ENCODE measurements at regions not wholly inside any gene's neighbourhood (a gene's known extent, or its start where the extent isn't known, plus 50 kb on each side); places are given as distances from the start of the nearest gene placed in this dataset.
A peak's percentile ranks its signal among the peaks of the same experiment; 100 is the strongest.

DNA sequence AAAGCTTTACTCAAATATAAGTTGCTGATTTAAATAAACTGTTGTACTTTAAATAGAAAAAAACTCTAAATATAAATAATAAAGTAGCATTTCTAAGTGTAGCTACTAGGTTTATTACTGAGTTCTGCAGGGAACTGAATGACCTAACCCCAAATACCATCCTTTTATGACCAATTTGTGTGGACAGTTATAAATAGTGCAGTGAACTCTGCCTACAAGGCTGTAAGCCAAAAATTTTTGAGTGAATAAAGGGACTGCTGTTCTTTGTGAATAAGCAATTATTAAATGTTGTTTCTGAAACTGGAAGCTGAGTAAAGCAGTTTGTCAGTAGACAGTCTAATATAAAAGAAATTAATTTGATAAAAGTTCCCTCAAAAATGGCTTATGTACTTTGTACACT lies 90.8 kb upstream of the ELOVL5 start:
- H3K27ac ChIP-seq: no peak overlapping the region
- DNase-seq: no peak
- TF ChIP-seq EP300 (IDR thresholded peaks at IDR 0.05; ENCODE audit: low read depth) (no peak), POLR2A (IDR thresholded peaks at IDR 0.05) (no peak), POLR2AphosphoS5 (IDR thresholded peaks at IDR 0.05) (no peak)
- TF ChIP-seq, protein P1, sequence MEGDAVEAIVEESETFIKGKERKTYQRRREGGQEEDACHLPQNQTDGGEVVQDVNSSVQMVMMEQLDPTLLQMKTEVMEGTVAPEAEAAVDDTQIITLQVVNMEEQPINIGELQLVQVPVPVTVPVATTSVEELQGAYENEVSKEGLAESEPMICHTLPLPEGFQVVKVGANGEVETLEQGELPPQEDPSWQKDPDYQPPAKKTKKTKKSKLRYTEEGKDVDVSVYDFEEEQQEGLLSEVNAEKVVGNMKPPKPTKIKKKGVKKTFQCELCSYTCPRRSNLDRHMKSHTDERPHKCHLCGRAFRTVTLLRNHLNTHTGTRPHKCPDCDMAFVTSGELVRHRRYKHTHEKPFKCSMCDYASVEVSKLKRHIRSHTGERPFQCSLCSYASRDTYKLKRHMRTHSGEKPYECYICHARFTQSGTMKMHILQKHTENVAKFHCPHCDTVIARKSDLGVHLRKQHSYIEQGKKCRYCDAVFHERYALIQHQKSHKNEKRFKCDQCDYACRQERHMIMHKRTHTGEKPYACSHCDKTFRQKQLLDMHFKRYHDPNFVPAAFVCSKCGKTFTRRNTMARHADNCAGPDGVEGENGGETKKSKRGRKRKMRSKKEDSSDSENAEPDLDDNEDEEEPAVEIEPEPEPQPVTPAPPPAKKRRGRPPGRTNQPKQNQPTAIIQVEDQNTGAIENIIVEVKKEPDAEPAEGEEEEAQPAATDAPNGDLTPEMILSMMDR (IDR thresholded peaks at IDR 0.05): no peak
- no peak overlapping the region for H3K4me3 ChIP-seq
- intact Hi-C loops (cut with DNase I; ENCODE audit: low total_unique reads) (no loop called here), in situ Hi-C loops (cut with MboI; ENCODE audit: low pct_ligation_motif_present in 1 of 4, low pct_unique_long_range_greater_than_20kb in 1 of 4, low sequenced_read_pairs in 3 of 4) (no loop called here)
- no peaks in the 10 kb centered on the region for H3K9me3 ChIP-seq
- peaks cover 0 to 4% (median 0%) of the 10 kb centered on the region in 4 donors for H3K4me1 ChIP-seq
- no peaks in the 10 kb centered on the region for H3K27me3 ChIP-seq
- no peaks in the 10 kb centered on the region for H3K36me3 ChIP-seq

DNA sequence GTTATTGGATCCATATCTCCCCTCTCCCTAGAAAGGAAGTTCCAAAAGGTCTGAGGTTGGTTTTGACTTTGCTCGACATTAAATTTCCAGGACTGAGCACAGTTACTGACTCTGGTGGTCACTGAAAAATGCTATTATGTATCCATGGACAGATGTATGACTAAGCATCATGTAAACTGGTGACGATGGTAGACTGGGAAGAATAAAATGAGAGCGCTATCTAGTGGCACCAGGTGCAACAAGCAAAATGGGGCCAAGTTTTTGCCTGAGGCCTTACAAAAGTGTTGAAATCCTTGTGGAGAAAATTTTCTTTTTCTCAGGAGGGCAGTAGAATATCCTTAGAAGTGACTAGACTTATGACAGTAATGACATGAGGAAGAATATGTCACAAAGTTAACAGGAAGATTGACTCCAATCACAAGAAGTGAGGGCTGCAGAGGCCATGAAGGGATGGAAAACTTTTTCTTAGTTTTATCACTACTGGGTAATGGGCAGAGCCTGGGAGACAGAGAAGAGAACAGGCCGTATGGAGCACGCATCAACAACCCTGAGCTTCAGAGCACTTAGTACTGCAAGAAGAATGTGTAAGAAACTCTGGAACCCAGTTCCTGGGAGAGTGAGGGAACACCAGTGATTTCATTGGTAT lies 88.9 kb upstream of the ELOVL5 start:
- in situ Hi-C loops (cut with MboI; ENCODE audit: low pct_ligation_motif_present in 1 of 4, low pct_unique_long_range_greater_than_20kb in 1 of 4, low sequenced_read_pairs in 3 of 4): no loop called here

DNA sequence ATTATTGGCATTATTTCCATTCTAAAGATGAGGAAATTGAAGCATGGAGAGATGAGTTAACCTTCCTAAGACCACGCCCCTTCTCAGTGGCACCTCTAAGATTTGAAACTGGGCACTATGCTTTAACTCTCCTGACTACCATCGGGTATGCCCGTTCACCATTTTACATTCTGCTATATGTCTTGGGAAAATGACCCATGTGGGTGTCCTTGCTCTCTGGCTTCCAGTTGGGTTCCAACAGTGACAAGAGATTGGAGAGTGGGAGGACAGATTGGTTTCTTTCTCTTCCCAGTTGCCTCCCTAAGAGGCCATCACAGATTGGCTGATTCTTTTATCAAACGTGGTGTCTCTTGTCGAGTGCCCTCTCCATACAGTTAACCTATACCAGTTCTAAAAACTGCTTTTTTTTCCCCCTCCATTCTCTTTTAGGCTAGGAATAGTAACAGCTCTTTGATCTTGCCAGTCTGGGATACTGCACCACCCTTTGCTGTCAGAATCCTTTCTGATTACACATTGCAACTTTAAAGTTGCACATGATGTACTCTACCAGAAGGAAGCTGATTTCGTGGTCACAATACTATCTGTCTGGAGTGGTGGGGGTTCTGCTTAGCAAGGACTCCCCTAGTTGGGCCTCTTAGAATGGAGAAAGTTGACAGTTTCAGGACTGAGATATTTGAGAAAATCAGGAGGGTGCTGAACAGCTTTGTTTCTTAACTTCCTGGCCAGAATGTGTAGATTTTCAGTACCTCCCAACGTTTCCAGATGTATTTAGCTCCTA lies 88.0 kb upstream of the ELOVL5 start:
- TF ChIP-seq POLR2AphosphoS5 (IDR thresholded peaks at IDR 0.05) (no peak), POLR2A (IDR thresholded peaks at IDR 0.05) (no peak), EP300 (IDR thresholded peaks at IDR 0.05; ENCODE audit: low read depth) (no peak)
- TF ChIP-seq, protein P1 (IDR thresholded peaks at IDR 0.05): no peak
- no peaks in the 10 kb centered on the region for H3K27me3 ChIP-seq
- no peak overlapping the region for H3K27ac ChIP-seq
- DNase-seq: no peak
- no peaks in the 10 kb centered on the region for H3K9me3 ChIP-seq
- H3K36me3 ChIP-seq: no peaks in the 10 kb centered on the region
- intact Hi-C loops (cut with DNase I; ENCODE audit: low total_unique reads): no loop called here
- WGBS, 2 donors (ENCODE audit: low coverage in 1 of 2): 78% methylated on average over 7 of the region's 7 CpGs
- in situ Hi-C loops (cut with MboI; ENCODE audit: low pct_ligation_motif_present in 1 of 4, low pct_unique_long_range_greater_than_20kb in 1 of 4, low sequenced_read_pairs in 3 of 4): no loop called here
- H3K4me1 ChIP-seq: peaks cover 0 to 4% (median 0%) of the 10 kb centered on the region in 4 donors
- H3K4me3 ChIP-seq: no peak overlapping the region

More for the DNA sequence above, 88.9 kb upstream of the ELOVL5 start:
- H3K27me3 ChIP-seq: no peaks in the 10 kb centered on the region
- peaks cover 0 to 4% (median 0%) of the 10 kb centered on the region in 4 donors for H3K4me1 ChIP-seq
- TF ChIP-seq, protein P1 (IDR thresholded peaks at IDR 0.05): peak in 4 of 5 experiments; percentile 31 to 48 (median 44)
- TF ChIP-seq POLR2A (IDR thresholded peaks at IDR 0.05) (no peak), POLR2AphosphoS5 (IDR thresholded peaks at IDR 0.05) (no peak)
- DNase-seq: no peak
- H3K9me3 ChIP-seq: no peaks in the 10 kb centered on the region
- 48 to 62% methylated on average over 5 of the region's 5 CpGs for WGBS, 2 donors (ENCODE audit: low coverage in 1 of 2)
- no peak overlapping the region for H3K4me3 ChIP-seq
- no peaks in the 10 kb centered on the region for H3K36me3 ChIP-seq
- no peak overlapping the region for H3K27ac ChIP-seq
- intact Hi-C loops (cut with DNase I; ENCODE audit: low total_unique reads): no loop called here

DNA sequence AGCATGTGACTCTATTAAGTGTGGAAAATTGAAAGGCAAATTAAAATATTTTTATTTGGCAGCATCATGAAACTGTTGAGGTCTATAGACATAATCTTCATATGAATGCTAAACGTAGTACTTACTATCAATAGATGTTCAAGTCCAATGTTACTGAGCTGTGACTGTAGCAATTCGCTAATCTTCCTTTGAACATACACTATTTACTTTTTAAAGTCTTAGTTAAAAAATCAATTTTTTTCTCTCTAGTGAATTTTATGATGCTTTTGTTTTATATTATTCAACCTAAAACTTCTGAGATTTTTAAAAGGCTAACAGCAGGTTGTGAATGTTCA lies 85.2 kb upstream of the ELOVL5 start:
- no peak for DNase-seq
- Histone ChIP-seq H3K4me1 (no peaks in the 10 kb centered on the region), H3K9me3 (no peaks in the 10 kb centered on the region), H3K4me3 (no peak overlapping the region), H3K27me3 (no peaks in the 10 kb centered on the region), H3K27ac (no peak overlapping the region), H3K36me3 (no peaks in the 10 kb centered on the region)
- 81 to 82% methylated on average over 2 of the region's 2 CpGs for WGBS, 2 donors (ENCODE audit: low coverage in 1 of 2)
- in situ Hi-C loops (cut with MboI; ENCODE audit: low pct_ligation_motif_present in 1 of 4, low pct_unique_long_range_greater_than_20kb in 1 of 4, low sequenced_read_pairs in 3 of 4): no loop called here
- TF ChIP-seq, protein P1 (IDR thresholded peaks at IDR 0.05): no peak
- TF ChIP-seq POLR2A (IDR thresholded peaks at IDR 0.05) (no peak), POLR2AphosphoS5 (IDR thresholded peaks at IDR 0.05) (no peak), EP300 (IDR thresholded peaks at IDR 0.05; ENCODE audit: low read depth) (no peak)
- intact Hi-C loops (cut with DNase I; ENCODE audit: low total_unique reads): no loop called here
